OCI-M2 (cell line): ENCODE measurements at regions not wholly inside any gene's neighbourhood (a gene's known extent, or its start where the extent isn't known, plus 50 kb on each side); places are given as distances from the start of the nearest gene placed in this dataset.
"Not testable (repeated sequence)": the region's sequence is repeated elsewhere in the genome, so short reads cannot be mapped to it uniquely, and the experiment has no call there.

Experiments
- DNase-seq: peaks from one replicate; lab custom pipeline; 2025; ENCODE audit not compliant: unreplicated experiment; lab: John Stamatoyannopoulos, UW

- no peak for DNase-seq
Observed at GRCh38 chr13:72657379-72657778, 70.0 kb downstream of the MZT1 start.

GRCh38 chr13:72656357-72656756, 71.1 kb downstream of the MZT1 start:
- DNase-seq: no peak

- DNase-seq: no peak
Observed at GRCh38 chr13:72653506-72653905, 73.9 kb downstream of the MZT1 start.

- DNase-seq: no peak
Observed at GRCh38 chr13:72652681-72653080, 74.7 kb downstream of the MZT1 start.

GRCh38 chr13:72651144-72651543, 76.3 kb downstream of the MZT1 start:
- DNase-seq: no peak

- DNase-seq: no peak
Observed at GRCh38 chr13:72650051-72650700, 77.3 kb downstream of the MZT1 start.

GRCh38 chr13:72648513-72649065, 78.8 kb downstream of the MZT1 start:
- DNase-seq: no peak

GRCh38 chr13:72647422-72647821, 80.0 kb downstream of the MZT1 start:
- no peak for DNase-seq

GRCh38 chr13:72645521-72645920, 81.9 kb downstream of the MZT1 start:
- DNase-seq: no peak

GRCh38 chr13:72643311-72643989, 84.0 kb downstream of the MZT1 start:
- DNase-seq: no peak

- no peak for DNase-seq
Observed at GRCh38 chr13:72639377-72639776, 88.1 kb downstream of the MZT1 start.

- DNase-seq: no peak
Observed at GRCh38 chr13:72638059-72638815, 89.2 kb downstream of the MZT1 start.

GRCh38 chr13:72637561-72637960, 89.9 kb downstream of the MZT1 start:
- DNase-seq: no peak

- no peak for DNase-seq
Observed at GRCh38 chr13:72634859-72635258, 92.6 kb downstream of the MZT1 start.

- DNase-seq: no peak
Observed at GRCh38 chr13:72622546-72622945, 104.9 kb downstream of the MZT1 start.

- DNase-seq: no peak
Observed at GRCh38 chr13:72620874-72621273, 106.6 kb downstream of the MZT1 start.

GRCh38 chr13:72617951-72618350, 109.5 kb downstream of the MZT1 start:
- no peak for DNase-seq

- no peak for DNase-seq
Observed at GRCh38 chr13:72617186-72617585, 110.2 kb downstream of the MZT1 start.

- not testable (repeated sequence) for DNase-seq
Observed at GRCh38 chr13:72610251-72610891, 117.1 kb downstream of the MZT1 start.

- no peak for DNase-seq
Observed at GRCh38 chr13:72599178-72599743, 128.2 kb downstream of the MZT1 start.
